HCT116 (cell line): ENCODE measurements at regions not wholly inside any gene's neighbourhood (a gene's known extent, or its start where the extent isn't known, plus 50 kb on each side); places are given as distances from the start of the nearest gene placed in this dataset.
"Not testable (repeated sequence)": the region's sequence is repeated elsewhere in the genome, so short reads cannot be mapped to it uniquely, and the experiment has no call there.

Experiments used
- ATAC-seq: fragments of 200-7000 bp; cut with Tn5 transposase; 2 replicates; pipeline ENCODE4 v1.9.1; 2020; ENCODE audit warnings: mild to moderate bottlenecking, moderate library complexity
- BruUV-seq: library from RNA; stranded (reverse); fragments of 400-500 nt; replicated peaks from 2 replicates; lab custom pipeline; 2021; lab: Mats Ljungman, UMichigan
- CTCF ChIA-PET: fragments of 300-600 bp; sonication (Branson Sonifier 250); formaldehyde crosslinking; loops from one replicate; lab custom pipeline; 2021; ENCODE audit warnings: antibody characterized with exemption; lab: Charles Lee
- POLR2A ChIA-PET: fragments of 300-600, 350-600 bp; sonication (Branson Sonifier 250); formaldehyde crosslinking; loops from one replicate; lab custom pipeline; 2021; ENCODE audit warnings: antibody characterized with exemption; lab: Charles Lee
- RAD21 ChIA-PET, 2 experiments: fragments of 300-600 bp; sonication (Branson Sonifier 250); formaldehyde crosslinking; loops; one replicate each; lab custom pipeline; 2023; ENCODE audit warnings: low total read pairs in 2 of 2; ENCODE audit not compliant: uncharacterized antibody in 2 of 2, unreplicated experiment in 2 of 2, low non-redundant PET in 1 of 2; lab: Charles Lee
- DNase-seq: peaks from one replicate; pipeline ENCODE4 v3.0.0-alpha.2; 2010; ENCODE audit warnings: low read depth, low spot score
- H2AFZ ChIP-seq: fragments of 200-600 bp; shearing (Covaris generic), sonication (generic); 2 replicates; pipeline ENCODE4 v1.6.1; 2017; ENCODE audit warnings: low read depth, mixed run types, mixed read lengths, antibody characterized with exemption, low read length; ENCODE audit not compliant: poor library complexity, severe bottlenecking
- H3K27ac ChIP-seq: 2 replicates; pipeline ENCODE4 v1.5.1; 2012; ENCODE audit warnings: low read depth, low read length
- H3K27me3 ChIP-seq: fragments of 200-600 bp; sonication (generic); 2 replicates; pipeline ENCODE4 v1.6.1; 2016; ENCODE audit warnings: mixed run types, low read length, mixed read lengths; ENCODE audit not compliant: insufficient read depth
- H3K36me3 ChIP-seq, 2 experiments: fragments of 200-500 bp in 1 of 2; fragments of 200-600 bp in 1 of 2; sonication (Bioruptor generic) in 1 of 2; sonication (generic) in 1 of 2; 2 replicates each; pipeline versions ENCODE4 v1.5.1 to v1.6.1; 2014 to 2016; ENCODE audit warnings: low read length in 2 of 2, inconsistent platforms in 1 of 2, mixed read lengths in 1 of 2, mixed run types in 1 of 2; ENCODE audit not compliant: insufficient read depth in 2 of 2, control insufficient read depth in 1 of 2
- H3K4me1 ChIP-seq, 2 experiments: fragments of 200-600 bp in 1 of 2; sonication (generic) in 1 of 2; 2 replicates each; pipeline versions ENCODE4 v1.5.1 to v1.6.1; 2012 to 2017; ENCODE audit warnings: low read length in 2 of 2, inconsistent platforms in 1 of 2, mild to moderate bottlenecking in 1 of 2, mixed read lengths in 1 of 2, mixed run types in 1 of 2, moderate library complexity in 1 of 2; ENCODE audit not compliant: insufficient read depth in 2 of 2, control insufficient read depth in 1 of 2
- H3K4me2 ChIP-seq: fragments of 200-600 bp; sonication (generic); 2 replicates; pipeline ENCODE4 v1.6.1; 2017; ENCODE audit warnings: mixed run types, low read length, mixed read lengths
- H3K4me3 ChIP-seq, 2 experiments: fragments of 200-600 bp in 1 of 2; sonication (generic) in 1 of 2; replicated peaks in 1 of 2; 2 replicates each; pipeline ENCODE4 v1.5.1; 2011 to 2016; ENCODE audit warnings: low read length in 2 of 2, control low read depth in 1 of 2, low read depth in 1 of 2, mild to moderate bottlenecking in 1 of 2, mixed read lengths in 1 of 2, mixed run types in 1 of 2
- H3K79me2 ChIP-seq: fragments of 200-600 bp; sonication (generic); 2 replicates; pipeline ENCODE4 v1.6.1; 2017; ENCODE audit warnings: mild to moderate bottlenecking, mixed run types, low read length, moderate library complexity, mixed read lengths; ENCODE audit not compliant: insufficient read depth
- H3K9ac ChIP-seq: fragments of 200-600 bp; sonication (generic); 2 replicates; pipeline ENCODE4 v1.6.1; 2016; ENCODE audit warnings: low read length, mixed read lengths
- H3K9me2 ChIP-seq: fragments of 200-600 bp; sonication (generic), shearing (Covaris generic); 2 replicates; pipeline ENCODE4 v1.6.1; 2017; ENCODE audit warnings: mixed run types, mild to moderate bottlenecking, moderate library complexity; ENCODE audit not compliant: insufficient read depth
- H3K9me3 ChIP-seq, 2 experiments: fragments of 200-500 bp in 1 of 2; fragments of 200-600 bp in 1 of 2; sonication (Bioruptor generic) in 1 of 2; sonication (generic) in 1 of 2; 2 replicates each; pipeline ENCODE4 v1.6.1; 2014 to 2017; ENCODE audit warnings: low read length in 2 of 2, mixed read lengths in 2 of 2, inconsistent platforms in 1 of 2, low read depth in 1 of 2, mild to moderate bottlenecking in 1 of 2, mixed run types in 1 of 2, moderate library complexity in 1 of 2; ENCODE audit not compliant: control insufficient read depth in 1 of 2, insufficient read depth in 1 of 2
- H4K20me1 ChIP-seq: fragments of 200-600 bp; sonication (generic), shearing (Covaris generic); 2 replicates; pipeline ENCODE4 v1.6.1; 2017; ENCODE audit warnings: mixed run types, mild to moderate bottlenecking, moderate library complexity; ENCODE audit not compliant: insufficient read depth
- ELF1 ChIP-seq: IDR thresholded peaks from 2 replicates; pipeline ENCODE4 v1.6.1; 2012; ENCODE audit warnings: low read depth, borderline replicate concordance
- POLR2A ChIP-seq: IDR thresholded peaks from 2 replicates; pipeline ENCODE4 v1.7.0; 2011; ENCODE audit warnings: borderline replicate concordance; ENCODE audit not compliant: insufficient read depth, insufficient read length; ENCODE audit errors: extremely low read depth
- SIN3A ChIP-seq: IDR thresholded peaks from 2 replicates; pipeline ENCODE4 v1.6.1; 2012; ENCODE audit warnings: low read depth
- YY1 ChIP-seq: IDR thresholded peaks from 2 replicates; pipeline ENCODE4 v1.6.1; 2011; ENCODE audit warnings: low read length, low read depth, moderate library complexity, mild to moderate bottlenecking; ENCODE audit not compliant: insufficient replicate concordance; ENCODE audit errors: extremely low read depth
- intact Hi-C: fragments of 100-400 bp; cut with micrococcal nuclease; formaldehyde crosslinking; loops from 2 replicates; pipeline ENCODE4 v1.10.0; 2022
- TF ChIP-seq, protein P1 (sequence below): IDR thresholded peaks from 2 replicates; pipeline ENCODE4 v1.6.1; 2011; ENCODE audit warnings: mild to moderate bottlenecking, low read length, moderate library complexity; ENCODE audit not compliant: insufficient replicate concordance; ENCODE audit errors: extremely low read depth

DNA sequence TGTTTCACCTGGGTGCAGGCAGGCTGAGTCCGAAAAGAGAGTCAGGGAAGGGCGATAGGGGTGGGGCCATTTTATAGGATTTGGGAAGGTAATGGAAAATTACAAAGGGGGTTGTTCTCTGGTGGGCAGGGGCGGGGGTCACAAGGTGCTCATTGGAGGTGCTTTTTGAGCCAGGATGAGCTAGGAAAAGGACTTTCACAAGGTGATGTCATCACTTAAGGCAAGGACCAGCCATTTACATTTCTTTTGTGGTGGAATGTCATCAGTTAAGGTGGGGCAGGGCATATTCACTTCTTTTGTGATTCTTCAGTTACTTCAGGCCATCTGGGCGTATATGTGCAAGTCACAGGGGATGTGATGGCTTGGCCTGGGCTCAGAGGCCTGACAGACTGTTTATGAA, 1040.0 kb downstream of the TAF11L14 start:
- H3K4me2 ChIP-seq, BruUV-seq, intact Hi-C loops: not testable (repeated sequence)

DNA sequence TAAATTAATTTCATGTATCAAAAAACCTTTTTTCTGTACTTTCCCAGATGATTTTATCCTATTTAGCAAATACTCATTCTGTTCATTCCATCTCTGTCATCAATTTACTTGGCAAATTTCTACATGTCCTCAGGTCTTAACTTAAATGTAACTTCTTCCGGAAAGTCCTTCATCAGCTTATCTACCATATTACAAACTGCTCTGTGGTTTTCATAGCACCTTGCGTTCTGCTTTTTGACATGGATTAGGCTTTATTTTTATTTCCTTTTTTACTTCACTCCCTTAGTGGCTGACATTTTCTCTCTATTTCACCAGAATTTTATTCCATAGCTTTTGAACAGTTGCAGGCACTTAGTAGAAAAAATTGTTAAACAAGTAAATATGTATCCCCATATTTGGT, 1040.8 kb downstream of the TAF11L14 start:
- Histone ChIP-seq H3K4me3 (no peak overlapping the region), H3K9me2 (no peaks in the 10 kb centered on the region), H3K79me2 (no peaks in the 10 kb centered on the region), H3K4me1 (no peaks in the 10 kb centered on the region), H3K9me3 (peaks cover 4% of the 10 kb centered on the region in 2 experiments; a peak in 1 of 4 replicates), H3K36me3 (no peaks in the 10 kb centered on the region), H4K20me1 (no peaks in the 10 kb centered on the region), H3K4me2 (no peak overlapping the region), H3K27me3 (no peaks in the 10 kb centered on the region), H3K9ac (no peak overlapping the region), H3K27ac (no peak overlapping the region), H2AFZ (no peak overlapping the region)
- intact Hi-C loops: no loop called here
- BruUV-seq: no TSS peak
- POLR2A ChIA-PET: no interaction called here
- DNase-seq (no peak), ATAC-seq (no peak)
- TF ChIP-seq SIN3A (no peak), POLR2A (no peak), ELF1 (no peak), YY1 (no peak)
- TF ChIP-seq, protein P1, sequence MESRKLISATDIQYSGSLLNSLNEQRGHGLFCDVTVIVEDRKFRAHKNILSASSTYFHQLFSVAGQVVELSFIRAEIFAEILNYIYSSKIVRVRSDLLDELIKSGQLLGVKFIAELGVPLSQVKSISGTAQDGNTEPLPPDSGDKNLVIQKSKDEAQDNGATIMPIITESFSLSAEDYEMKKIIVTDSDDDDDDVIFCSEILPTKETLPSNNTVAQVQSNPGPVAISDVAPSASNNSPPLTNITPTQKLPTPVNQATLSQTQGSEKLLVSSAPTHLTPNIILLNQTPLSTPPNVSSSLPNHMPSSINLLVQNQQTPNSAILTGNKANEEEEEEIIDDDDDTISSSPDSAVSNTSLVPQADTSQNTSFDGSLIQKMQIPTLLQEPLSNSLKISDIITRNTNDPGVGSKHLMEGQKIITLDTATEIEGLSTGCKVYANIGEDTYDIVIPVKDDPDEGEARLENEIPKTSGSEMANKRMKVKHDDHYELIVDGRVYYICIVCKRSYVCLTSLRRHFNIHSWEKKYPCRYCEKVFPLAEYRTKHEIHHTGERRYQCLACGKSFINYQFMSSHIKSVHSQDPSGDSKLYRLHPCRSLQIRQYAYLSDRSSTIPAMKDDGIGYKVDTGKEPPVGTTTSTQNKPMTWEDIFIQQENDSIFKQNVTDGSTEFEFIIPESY: no peak
- RAD21 ChIA-PET: no interaction called here
- CTCF ChIA-PET: no interaction called here

More for the DNA sequence above, 1040.0 kb downstream of the TAF11L14 start:
- H3K4me1 ChIP-seq, DNase-seq, H3K27ac ChIP-seq, H4K20me1 ChIP-seq, H3K9ac ChIP-seq, H3K9me3 ChIP-seq, CTCF ChIA-PET, H3K9me2 ChIP-seq, H3K27me3 ChIP-seq, H3K36me3 ChIP-seq, H3K79me2 ChIP-seq, H3K4me3 ChIP-seq, POLR2A ChIA-PET, H2AFZ ChIP-seq, ATAC-seq, RAD21 ChIA-PET: not testable (repeated sequence)
